ENCODE measurements at regions not wholly inside any gene's neighbourhood (a gene's known extent, or its start where the extent isn't known, plus 50 kb on each side); places are given as distances from the start of the nearest gene placed in this dataset.
A peak's percentile ranks its signal among the peaks of the same experiment; 100 is the strongest.

DNA sequence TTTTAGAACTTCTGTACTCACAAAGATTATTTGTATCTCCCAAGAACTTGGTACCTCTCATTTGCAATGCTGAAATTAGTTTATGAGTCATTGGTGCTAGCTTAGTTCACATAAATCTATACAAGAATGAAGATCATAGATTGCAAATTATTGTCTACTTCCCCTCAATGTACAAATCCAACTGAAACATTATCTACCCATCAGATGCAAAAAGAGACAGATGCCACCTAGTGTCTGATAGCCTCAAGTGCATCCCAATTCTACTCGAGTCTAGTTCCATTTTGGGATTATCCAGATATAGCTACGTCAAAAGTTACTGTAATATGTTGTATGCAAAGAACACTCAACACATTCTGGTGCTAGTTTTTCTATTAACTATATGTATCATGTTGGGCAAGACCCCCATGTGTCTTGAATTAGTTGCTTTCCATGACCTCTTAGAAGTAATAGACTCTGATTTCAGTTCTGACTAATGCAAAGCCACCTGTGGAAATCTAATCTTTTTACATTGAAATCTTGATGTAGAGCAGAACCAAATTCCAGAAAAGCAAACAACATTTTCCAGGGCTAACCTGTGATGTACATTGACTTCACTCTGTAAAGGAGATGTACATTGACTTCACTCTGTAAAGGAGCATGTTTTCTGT, 210.0 kb downstream of the RBM43 start:
- peak in 1 of 2 experiments; percentile 12 for DNase-seq
- ChIA-PET CTCF (interaction anchor here (0.6 kb wide), 1 partner anchor 121 kb away, joined by 5 read pairs; no protein-coding TSS in a partner anchor), POLR2A (ENCODE audit: unreplicated experiment) (no interaction called here)
- TF ChIP-seq EZH2 (IDR thresholded peaks at IDR 0.05; ENCODE audit: low read depth) = no peak
- TF ChIP-seq, protein P1, sequence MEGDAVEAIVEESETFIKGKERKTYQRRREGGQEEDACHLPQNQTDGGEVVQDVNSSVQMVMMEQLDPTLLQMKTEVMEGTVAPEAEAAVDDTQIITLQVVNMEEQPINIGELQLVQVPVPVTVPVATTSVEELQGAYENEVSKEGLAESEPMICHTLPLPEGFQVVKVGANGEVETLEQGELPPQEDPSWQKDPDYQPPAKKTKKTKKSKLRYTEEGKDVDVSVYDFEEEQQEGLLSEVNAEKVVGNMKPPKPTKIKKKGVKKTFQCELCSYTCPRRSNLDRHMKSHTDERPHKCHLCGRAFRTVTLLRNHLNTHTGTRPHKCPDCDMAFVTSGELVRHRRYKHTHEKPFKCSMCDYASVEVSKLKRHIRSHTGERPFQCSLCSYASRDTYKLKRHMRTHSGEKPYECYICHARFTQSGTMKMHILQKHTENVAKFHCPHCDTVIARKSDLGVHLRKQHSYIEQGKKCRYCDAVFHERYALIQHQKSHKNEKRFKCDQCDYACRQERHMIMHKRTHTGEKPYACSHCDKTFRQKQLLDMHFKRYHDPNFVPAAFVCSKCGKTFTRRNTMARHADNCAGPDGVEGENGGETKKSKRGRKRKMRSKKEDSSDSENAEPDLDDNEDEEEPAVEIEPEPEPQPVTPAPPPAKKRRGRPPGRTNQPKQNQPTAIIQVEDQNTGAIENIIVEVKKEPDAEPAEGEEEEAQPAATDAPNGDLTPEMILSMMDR (conservative IDR thresholded peaks at IDR 0.05) = peak; percentile 63
- Histone ChIP-seq H3K27ac (no peak overlapping the region), H3K27me3 (ENCODE audit: insufficient read depth, low read depth) (no peaks in the 10 kb centered on the region), H3K4me1 (replicated peaks; ENCODE audit: insufficient read depth) (peaks cover 15% of the 10 kb centered on the region; the same call in 1 of the 2 replicates), H4K20me1 (ENCODE audit: insufficient read depth) (no peaks in the 10 kb centered on the region), H3K9me3 (ENCODE audit: insufficient read depth, low read depth) (no peaks in the 10 kb centered on the region), H3F3A (ENCODE audit: insufficient read depth, low read depth) (no peaks in the 10 kb centered on the region), H3K79me2 (ENCODE audit: low read depth) (no peaks in the 10 kb centered on the region), H3K4me2 (no peak overlapping the region), H3K4me3 (no peak overlapping the region), H2AFZ (no peak overlapping the region), H3K9me2 (ENCODE audit: insufficient read depth) (no peaks in the 10 kb centered on the region), H3K36me3 (ENCODE audit: low read depth) (no peaks in the 10 kb centered on the region)
- intact Hi-C loops (cut with micrococcal nuclease; ENCODE audit: unreplicated experiment) = loop anchor here (1.0 to 10.0 kb wide), 3 partner anchors 183 to 1455 kb away; partner anchors contain the start of gene RND3
- BruUV-seq (replicated peaks) = no TSS peak

DNA sequence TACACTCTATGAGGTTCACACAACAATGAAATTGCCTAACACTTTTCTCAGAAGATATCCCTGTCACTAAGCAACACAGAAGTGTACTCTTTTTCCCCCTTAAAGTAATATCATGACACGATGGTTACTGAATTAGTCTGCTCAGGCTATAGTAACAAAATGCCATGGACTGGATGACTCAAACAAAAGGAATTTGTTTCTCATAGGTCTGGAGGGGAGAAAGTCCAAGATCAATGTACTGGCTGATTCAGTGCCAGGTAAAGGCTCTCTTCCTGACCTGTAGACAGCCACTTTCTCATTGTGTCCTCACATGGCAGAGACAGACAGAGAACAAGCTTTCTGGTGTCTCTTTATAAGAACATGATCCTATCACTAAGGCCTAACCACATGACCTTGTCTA, 211.9 kb downstream of the RBM43 start:
- H3K79me2 ChIP-seq (ENCODE audit: low read depth) = no peaks in the 10 kb centered on the region
- ChIA-PET CTCF (interaction anchor here (0.7 kb wide), 1 partner anchor 277 kb away, joined by 3 read pairs; no protein-coding TSS in a partner anchor), POLR2A (ENCODE audit: unreplicated experiment) (no interaction called here)
- H3K4me3 ChIP-seq = no peak overlapping the region
- H3K27ac ChIP-seq = no peak overlapping the region
- H3K36me3 ChIP-seq (ENCODE audit: low read depth) = no peaks in the 10 kb centered on the region
- no peaks in the 10 kb centered on the region for H3K9me2 ChIP-seq (ENCODE audit: insufficient read depth)
- H2AFZ ChIP-seq = no peak overlapping the region
- no peaks in the 10 kb centered on the region for H3F3A ChIP-seq (ENCODE audit: insufficient read depth, low read depth)
- TF ChIP-seq EZH2 (IDR thresholded peaks at IDR 0.05; ENCODE audit: low read depth) = no peak
- TF ChIP-seq, protein P1 (conservative IDR thresholded peaks at IDR 0.05) = no peak
- peak; percentile 11 to 74 for DNase-seq
- no peaks in the 10 kb centered on the region for H3K27me3 ChIP-seq (ENCODE audit: insufficient read depth, low read depth)
- no peak overlapping the region; the same call in 1 of the 2 replicates for H3K4me2 ChIP-seq
- no TSS peak for BruUV-seq (replicated peaks)
- no peaks in the 10 kb centered on the region for H4K20me1 ChIP-seq (ENCODE audit: insufficient read depth)
- no peaks in the 10 kb centered on the region for H3K9me3 ChIP-seq (ENCODE audit: insufficient read depth, low read depth)
- intact Hi-C loops (cut with micrococcal nuclease; ENCODE audit: unreplicated experiment) = loop anchor here (2.0 to 10.0 kb wide), 5 partner anchors 185 to 1453 kb away; no protein-coding TSS in a partner anchor
- 0 out of 2 replicates have a peak, but pooled peaks cover 10% of the 10 kb centered on the region for H3K4me1 ChIP-seq (replicated peaks; ENCODE audit: insufficient read depth)

DNA sequence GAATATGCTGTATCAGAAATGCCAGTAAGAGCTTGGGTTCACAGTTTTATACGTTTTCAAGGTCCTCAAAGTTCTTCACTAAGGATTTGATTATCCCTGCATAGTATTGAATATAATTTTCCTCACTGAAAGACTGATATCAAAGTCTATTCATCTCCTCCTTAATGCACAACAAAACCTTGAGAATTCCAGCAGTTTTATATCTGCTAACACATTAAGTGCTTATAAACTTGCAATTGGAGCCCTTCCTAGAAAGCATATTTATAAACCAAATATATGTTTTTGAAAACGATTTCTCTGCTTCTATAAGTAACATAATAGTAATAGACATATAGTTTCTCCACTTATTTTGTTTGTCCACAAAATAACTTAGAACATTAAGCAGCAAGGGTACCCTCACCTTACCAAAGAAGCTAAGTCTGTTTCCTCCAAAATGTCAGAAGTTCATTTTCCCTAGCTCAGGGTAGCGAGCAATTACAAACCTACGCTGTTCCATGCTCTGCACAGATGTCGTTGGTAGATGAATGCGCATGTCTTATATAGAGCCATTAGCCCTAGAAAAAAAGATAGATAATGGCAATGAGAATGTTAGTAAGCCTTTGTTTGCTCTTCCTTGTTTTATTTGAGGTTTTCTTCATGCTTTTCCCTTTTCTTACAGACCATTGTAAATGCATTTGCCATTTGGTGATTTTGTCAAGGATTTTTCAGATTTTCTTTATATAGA, 213.2 kb downstream of the RBM43 start:
- no TSS peak for BruUV-seq (replicated peaks)
- DNase-seq = no peak
- Histone ChIP-seq H3K9me2 (ENCODE audit: insufficient read depth) (no peaks in the 10 kb centered on the region), H3K36me3 (ENCODE audit: low read depth) (no peaks in the 10 kb centered on the region), H3K4me1 (replicated peaks; ENCODE audit: insufficient read depth) (peaks cover 10% of the 10 kb centered on the region; the same call in 1 of the 2 replicates), H3K27ac (no peak overlapping the region), H3K4me3 (no peak overlapping the region), H3F3A (ENCODE audit: insufficient read depth, low read depth) (no peaks in the 10 kb centered on the region), H3K9me3 (ENCODE audit: insufficient read depth, low read depth) (no peaks in the 10 kb centered on the region), H3K79me2 (ENCODE audit: low read depth) (no peaks in the 10 kb centered on the region), H4K20me1 (ENCODE audit: insufficient read depth) (no peaks in the 10 kb centered on the region), H3K4me2 (no peak overlapping the region), H2AFZ (no peak overlapping the region), H3K27me3 (ENCODE audit: insufficient read depth, low read depth) (no peaks in the 10 kb centered on the region)
- intact Hi-C loops (cut with micrococcal nuclease; ENCODE audit: unreplicated experiment) = loop anchor here (2.0 to 10.0 kb wide), 3 partner anchors 434 to 1064 kb away; no protein-coding TSS in a partner anchor
- ChIA-PET CTCF (no interaction called here), POLR2A (ENCODE audit: unreplicated experiment) (no interaction called here)
- TF ChIP-seq, protein P1 (conservative IDR thresholded peaks at IDR 0.05) = no peak
- TF ChIP-seq EZH2 (IDR thresholded peaks at IDR 0.05; ENCODE audit: low read depth) = no peak

Data from PC-9 (cell line).